ENCODE measurements at regions not wholly inside any gene's neighbourhood (a gene's known extent, or its start where the extent isn't known, plus 50 kb on each side); places are given as distances from the start of the nearest gene placed in this dataset.

GRCh38 chr6:141946502-141946901, 186.2 kb upstream of the GJE1 start:
- TF ChIP-seq EZH2 (IDR thresholded peaks at IDR 0.05; ENCODE audit: low read depth): no peak
- TF ChIP-seq, protein P1, sequence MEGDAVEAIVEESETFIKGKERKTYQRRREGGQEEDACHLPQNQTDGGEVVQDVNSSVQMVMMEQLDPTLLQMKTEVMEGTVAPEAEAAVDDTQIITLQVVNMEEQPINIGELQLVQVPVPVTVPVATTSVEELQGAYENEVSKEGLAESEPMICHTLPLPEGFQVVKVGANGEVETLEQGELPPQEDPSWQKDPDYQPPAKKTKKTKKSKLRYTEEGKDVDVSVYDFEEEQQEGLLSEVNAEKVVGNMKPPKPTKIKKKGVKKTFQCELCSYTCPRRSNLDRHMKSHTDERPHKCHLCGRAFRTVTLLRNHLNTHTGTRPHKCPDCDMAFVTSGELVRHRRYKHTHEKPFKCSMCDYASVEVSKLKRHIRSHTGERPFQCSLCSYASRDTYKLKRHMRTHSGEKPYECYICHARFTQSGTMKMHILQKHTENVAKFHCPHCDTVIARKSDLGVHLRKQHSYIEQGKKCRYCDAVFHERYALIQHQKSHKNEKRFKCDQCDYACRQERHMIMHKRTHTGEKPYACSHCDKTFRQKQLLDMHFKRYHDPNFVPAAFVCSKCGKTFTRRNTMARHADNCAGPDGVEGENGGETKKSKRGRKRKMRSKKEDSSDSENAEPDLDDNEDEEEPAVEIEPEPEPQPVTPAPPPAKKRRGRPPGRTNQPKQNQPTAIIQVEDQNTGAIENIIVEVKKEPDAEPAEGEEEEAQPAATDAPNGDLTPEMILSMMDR (conservative IDR thresholded peaks at IDR 0.05): no peak

Data from PC-9 (cell line).